ENCODE measurements at regions not wholly inside any gene's neighbourhood (a gene's known extent, or its start where the extent isn't known, plus 50 kb on each side); places are given as distances from the start of the nearest gene placed in this dataset.

GRCh38 chr20:22513574-22513973 lies 70.8 kb downstream of the FOXA2 start:
- Histone ChIP-seq H3K27me3 (ENCODE audit: control insufficient read depth, insufficient read depth, low read length) (no peaks in the 10 kb centered on the region), H3K36me3 (ENCODE audit: control insufficient read depth, insufficient read depth, low read length) (no peaks in the 10 kb centered on the region), H3K4me3 (ENCODE audit: low read depth, low read length) (no peak overlapping the region)
- DNase-seq (ENCODE audit: low read depth) (no peak), FAIRE-seq (no peak)
- no peak for TF ChIP-seq CTCF (IDR thresholded peaks at IDR 0.05; ENCODE audit: insufficient read depth, low read length, severe bottlenecking)

DNA sequence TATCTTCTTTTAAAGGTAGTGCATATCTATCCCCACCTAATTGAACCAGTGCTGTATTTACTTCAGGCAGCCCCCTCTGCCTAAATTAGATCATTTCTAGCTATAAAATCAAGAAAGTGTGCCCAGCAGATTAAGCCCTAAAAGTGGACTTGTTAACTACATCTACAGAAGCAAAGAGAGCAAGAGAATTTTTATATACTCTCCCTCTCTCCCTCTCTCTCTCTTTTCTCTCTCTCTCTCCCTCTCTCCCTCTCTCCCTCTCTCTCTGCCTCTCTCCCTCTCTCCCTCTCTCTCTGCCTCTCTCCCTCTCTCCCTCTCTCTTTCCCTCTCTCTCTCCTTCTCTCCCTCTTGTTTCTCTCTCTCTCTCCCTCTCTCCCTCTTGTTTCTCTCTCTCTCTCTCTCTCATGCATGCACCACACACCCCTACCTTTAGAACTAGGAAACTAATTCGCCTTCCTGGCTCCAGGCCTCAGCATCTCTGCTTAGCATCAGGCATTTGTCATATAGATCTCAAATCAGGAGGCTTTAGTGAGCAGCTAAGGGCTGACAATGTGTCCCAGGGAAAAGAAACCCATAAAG lies 71.4 kb downstream of the FOXA2 start:
- no peak for FAIRE-seq
- DNase-seq (ENCODE audit: low read depth), result peak; percentile 5
- no peak for TF ChIP-seq CTCF (IDR thresholded peaks at IDR 0.05; ENCODE audit: insufficient read depth, low read length, severe bottlenecking)
- Histone ChIP-seq H3K27me3 (ENCODE audit: control insufficient read depth, insufficient read depth, low read length) (no peaks in the 10 kb centered on the region), H3K36me3 (ENCODE audit: control insufficient read depth, insufficient read depth, low read length) (no peaks in the 10 kb centered on the region), H3K4me3 (ENCODE audit: low read depth, low read length) (no peak overlapping the region)

GRCh38 chr20:22511943-22512910 lies 72.1 kb downstream of the FOXA2 start:
- H3K27me3 ChIP-seq (ENCODE audit: control insufficient read depth, insufficient read depth, low read length), result no peaks in the 10 kb centered on the region
- no peak overlapping the region for H3K4me3 ChIP-seq (ENCODE audit: low read depth, low read length)
- no peaks in the 10 kb centered on the region for H3K36me3 ChIP-seq (ENCODE audit: control insufficient read depth, insufficient read depth, low read length)
- peak; percentile 62 for DNase-seq (ENCODE audit: low read depth)
- no peak for TF ChIP-seq CTCF (IDR thresholded peaks at IDR 0.05; ENCODE audit: insufficient read depth, low read length, severe bottlenecking)
- no peak for FAIRE-seq

DNA sequence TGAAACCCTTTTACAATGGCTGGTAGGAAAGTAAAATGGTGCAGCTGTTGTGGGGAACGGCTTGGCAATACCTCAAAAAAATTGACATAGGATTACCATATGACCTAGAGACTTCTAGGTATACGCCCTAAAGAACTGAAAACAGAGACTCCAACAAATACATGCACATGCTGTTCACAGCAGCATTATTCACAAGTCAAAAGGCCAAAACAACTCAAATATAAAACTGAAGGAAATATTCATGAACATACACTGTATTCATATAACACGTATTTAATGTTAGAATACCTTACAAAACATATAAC lies 74.6 kb downstream of the FOXA2 start:
- TF ChIP-seq CTCF (IDR thresholded peaks at IDR 0.05; ENCODE audit: insufficient read depth, low read length, severe bottlenecking), result no peak
- no peak for FAIRE-seq

DNA sequence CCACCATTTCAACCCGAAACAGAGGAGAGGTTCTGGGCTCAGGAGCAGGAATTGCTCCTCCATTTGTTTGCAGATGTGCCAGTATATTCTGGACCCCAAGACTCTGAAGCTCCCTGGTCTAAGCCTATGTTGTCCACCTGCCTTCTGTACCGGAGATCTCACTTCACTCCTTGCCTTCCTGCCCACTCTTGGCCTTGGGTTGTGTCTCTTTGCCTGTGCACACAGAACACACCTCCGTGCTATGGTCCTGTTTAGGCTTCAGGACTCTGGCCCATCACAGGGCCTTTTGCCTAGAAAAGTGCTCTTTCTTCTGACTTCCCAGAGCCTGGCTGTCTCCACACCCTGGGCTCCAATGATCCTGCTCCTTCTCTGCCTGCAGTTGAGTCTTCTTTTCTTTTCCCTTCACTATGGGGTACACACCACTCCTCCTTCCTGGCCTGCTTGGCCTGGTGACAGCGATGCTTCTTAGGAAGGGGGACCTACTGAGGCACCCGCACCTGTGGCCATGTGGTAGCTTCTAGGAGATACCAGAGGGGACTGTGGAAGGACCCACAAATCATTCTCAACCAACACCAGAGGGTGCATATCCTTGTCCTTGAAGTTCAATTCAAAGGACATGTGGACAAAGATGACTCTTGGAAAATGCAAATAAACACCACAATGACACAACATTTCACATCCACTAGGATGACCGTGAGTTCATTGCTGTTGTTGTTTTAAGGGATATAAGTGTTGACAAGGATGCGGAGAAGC lies 75.1 kb downstream of the FOXA2 start:
- no peak for TF ChIP-seq CTCF (IDR thresholded peaks at IDR 0.05; ENCODE audit: insufficient read depth, low read length, severe bottlenecking)
- DNase-seq (ENCODE audit: low read depth) (no peak), FAIRE-seq (peak; percentile 80)
- H3K4me3 ChIP-seq (ENCODE audit: low read depth, low read length), result no peak overlapping the region
- no peaks in the 10 kb centered on the region for H3K36me3 ChIP-seq (ENCODE audit: control insufficient read depth, insufficient read depth, low read length)
- no peaks in the 10 kb centered on the region for H3K27me3 ChIP-seq (ENCODE audit: control insufficient read depth, insufficient read depth, low read length)

More for the DNA sequence above, 74.6 kb downstream of the FOXA2 start:
- DNase-seq (ENCODE audit: low read depth), result no peak
- H3K4me3 ChIP-seq (ENCODE audit: low read depth, low read length), result no peak overlapping the region
- no peaks in the 10 kb centered on the region for H3K36me3 ChIP-seq (ENCODE audit: control insufficient read depth, insufficient read depth, low read length)
- H3K27me3 ChIP-seq (ENCODE audit: control insufficient read depth, insufficient read depth, low read length), result no peaks in the 10 kb centered on the region
